RWPE1 (cell line): ENCODE measurements at regions not wholly inside any gene's neighbourhood (a gene's known extent, or its start where the extent isn't known, plus 50 kb on each side); places are given as distances from the start of the nearest gene placed in this dataset.

Source experiments
- CTCF ChIA-PET: fragments of 350-600 bp; sonication (Branson Sonifier 250); formaldehyde crosslinking; extraction: SDS; loops from one replicate; lab custom pipeline; 2021; lab: Yijun Ruan, JAX
- POLR2A ChIA-PET: fragments of 400-600 bp; formaldehyde crosslinking; extraction: SDS; loops from one replicate; lab custom pipeline; 2020; ENCODE audit warnings: antibody characterized with exemption; ENCODE audit not compliant: low non-redundant PET; lab: Yijun Ruan, JAX
- DNase-seq: peaks from one replicate; pipeline ENCODE4 v3.0.0; 2012; ENCODE audit warnings: low spot score
- H3K27ac ChIP-seq: fragments of 450-650 bp; 2 replicates; pipeline ENCODE4 v1.5.1; 2017
- TF ChIP-seq, protein P1 (sequence below): fragments of 450-650 bp; conservative IDR thresholded peaks from 2 replicates; pipeline ENCODE4 v1.5.1; 2017; ENCODE audit warnings: low read depth, mild to moderate bottlenecking

DNA sequence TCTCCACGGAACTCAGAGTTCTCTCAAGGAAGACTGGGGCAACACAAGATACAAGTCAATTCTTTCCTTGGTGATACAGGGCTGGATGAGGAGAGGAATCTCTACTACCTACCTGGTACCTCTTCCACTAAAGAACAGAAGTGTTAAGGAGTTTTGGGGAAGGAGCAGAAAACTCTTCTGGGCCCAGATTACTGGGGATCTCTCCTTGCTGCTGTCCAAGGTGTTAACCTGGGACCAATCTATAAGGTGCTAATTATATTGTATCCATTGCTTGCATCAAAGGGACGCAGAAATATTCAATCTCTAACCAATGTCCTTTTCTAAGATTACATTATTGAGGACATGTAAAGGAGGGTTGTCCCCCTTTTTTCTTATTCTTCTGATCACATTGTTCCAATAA, 1102.5 kb downstream of the AMY1C start:
- ChIA-PET CTCF (no interaction called here), POLR2A (no interaction called here)
- no peak overlapping the region for H3K27ac ChIP-seq
- DNase-seq, result no peak
- TF ChIP-seq, protein P1, sequence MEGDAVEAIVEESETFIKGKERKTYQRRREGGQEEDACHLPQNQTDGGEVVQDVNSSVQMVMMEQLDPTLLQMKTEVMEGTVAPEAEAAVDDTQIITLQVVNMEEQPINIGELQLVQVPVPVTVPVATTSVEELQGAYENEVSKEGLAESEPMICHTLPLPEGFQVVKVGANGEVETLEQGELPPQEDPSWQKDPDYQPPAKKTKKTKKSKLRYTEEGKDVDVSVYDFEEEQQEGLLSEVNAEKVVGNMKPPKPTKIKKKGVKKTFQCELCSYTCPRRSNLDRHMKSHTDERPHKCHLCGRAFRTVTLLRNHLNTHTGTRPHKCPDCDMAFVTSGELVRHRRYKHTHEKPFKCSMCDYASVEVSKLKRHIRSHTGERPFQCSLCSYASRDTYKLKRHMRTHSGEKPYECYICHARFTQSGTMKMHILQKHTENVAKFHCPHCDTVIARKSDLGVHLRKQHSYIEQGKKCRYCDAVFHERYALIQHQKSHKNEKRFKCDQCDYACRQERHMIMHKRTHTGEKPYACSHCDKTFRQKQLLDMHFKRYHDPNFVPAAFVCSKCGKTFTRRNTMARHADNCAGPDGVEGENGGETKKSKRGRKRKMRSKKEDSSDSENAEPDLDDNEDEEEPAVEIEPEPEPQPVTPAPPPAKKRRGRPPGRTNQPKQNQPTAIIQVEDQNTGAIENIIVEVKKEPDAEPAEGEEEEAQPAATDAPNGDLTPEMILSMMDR, result no peak

DNA sequence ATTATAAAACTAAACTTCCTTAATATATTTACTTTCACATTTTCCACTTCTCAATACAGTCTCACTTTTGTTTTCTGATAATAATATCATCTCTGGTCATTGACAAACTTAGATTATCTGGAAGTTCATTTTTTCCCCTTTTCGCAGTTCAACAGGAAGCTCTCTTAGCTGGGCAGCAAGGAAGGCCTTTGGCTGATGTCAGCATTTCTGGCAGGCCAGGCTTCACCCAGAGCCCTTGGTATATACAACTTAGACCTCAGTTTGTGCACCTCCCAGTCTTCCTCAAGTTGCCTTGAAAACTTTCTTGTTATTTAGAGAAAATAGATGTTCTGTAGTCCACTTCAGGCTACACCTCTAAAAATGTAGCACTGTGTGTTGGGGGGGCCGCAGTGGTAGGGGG, 1103.6 kb downstream of the AMY1C start:
- POLR2A ChIA-PET, result no interaction called here
- no peak for DNase-seq
- CTCF ChIA-PET, result no interaction called here
- TF ChIP-seq, protein P1, result no peak
- H3K27ac ChIP-seq, result no peak overlapping the region

DNA sequence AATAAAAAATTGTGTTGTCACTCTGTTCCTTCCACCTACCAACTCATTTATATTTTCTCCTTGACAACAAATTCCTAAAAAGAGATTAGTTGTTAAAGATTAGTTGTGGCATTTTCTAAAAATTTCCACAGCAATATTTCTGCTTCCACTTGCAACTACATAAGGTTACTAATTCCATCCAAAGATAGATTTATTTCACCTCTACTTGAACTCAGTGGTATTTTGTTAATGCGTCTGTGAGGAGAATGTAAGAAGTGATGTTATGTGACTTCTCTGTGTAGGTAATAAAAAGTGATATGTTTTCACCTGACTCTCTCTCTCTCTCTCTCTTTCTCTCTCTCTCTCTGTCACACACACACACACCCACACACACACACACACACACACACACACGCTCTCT, 1104.8 kb downstream of the AMY1C start:
- POLR2A ChIA-PET, result no interaction called here
- no peak overlapping the region for H3K27ac ChIP-seq
- TF ChIP-seq, protein P1, result no peak
- CTCF ChIA-PET, result no interaction called here
- DNase-seq, result no peak

DNA sequence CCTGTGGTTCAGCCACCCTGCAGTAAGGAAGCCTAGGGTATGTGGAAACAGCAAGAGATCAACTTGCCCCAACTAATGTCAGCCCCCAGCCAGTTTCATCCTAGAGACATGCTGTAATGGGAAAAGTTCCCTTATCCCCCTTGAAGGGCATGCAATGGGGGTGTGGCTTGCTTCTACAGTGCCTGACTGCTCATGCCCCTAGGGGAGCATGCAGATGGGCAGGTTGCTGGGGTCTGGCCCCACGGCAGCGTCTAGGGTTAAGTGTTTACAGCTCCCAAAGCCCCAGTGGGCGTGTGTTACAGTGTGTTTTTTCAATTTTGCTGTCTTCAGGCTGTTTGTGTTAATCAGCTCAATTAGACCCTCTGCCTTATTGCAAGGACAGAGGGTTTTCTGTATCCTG, 1105.9 kb downstream of the AMY1C start:
- ChIA-PET CTCF (no interaction called here), POLR2A (no interaction called here)
- TF ChIP-seq, protein P1, result no peak
- no peak overlapping the region for H3K27ac ChIP-seq
- DNase-seq, result no peak

DNA sequence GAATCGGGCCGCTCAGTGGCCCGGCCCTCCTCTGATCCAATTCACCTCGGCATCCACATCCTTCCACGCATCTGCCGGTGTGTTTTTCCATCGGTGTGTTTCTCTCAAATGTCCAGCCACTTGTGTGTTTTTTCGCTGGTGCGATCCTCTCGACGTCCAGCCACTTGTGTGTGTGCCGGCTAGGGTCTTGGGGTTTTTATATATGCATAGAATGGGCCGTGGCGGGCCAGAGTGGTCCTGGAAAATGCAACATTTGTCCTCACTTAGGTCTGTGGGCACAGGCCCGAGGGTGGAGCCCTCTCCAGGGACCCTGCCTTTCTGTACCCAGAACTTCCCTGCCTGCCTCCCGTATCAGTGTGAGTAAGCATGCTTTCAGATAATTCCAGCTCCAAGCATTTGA, 1106.4 kb downstream of the AMY1C start:
- POLR2A ChIA-PET, result no interaction called here
- CTCF ChIA-PET, result no interaction called here
- H3K27ac ChIP-seq, result no peak overlapping the region
- TF ChIP-seq, protein P1, result no peak
- no peak for DNase-seq

DNA sequence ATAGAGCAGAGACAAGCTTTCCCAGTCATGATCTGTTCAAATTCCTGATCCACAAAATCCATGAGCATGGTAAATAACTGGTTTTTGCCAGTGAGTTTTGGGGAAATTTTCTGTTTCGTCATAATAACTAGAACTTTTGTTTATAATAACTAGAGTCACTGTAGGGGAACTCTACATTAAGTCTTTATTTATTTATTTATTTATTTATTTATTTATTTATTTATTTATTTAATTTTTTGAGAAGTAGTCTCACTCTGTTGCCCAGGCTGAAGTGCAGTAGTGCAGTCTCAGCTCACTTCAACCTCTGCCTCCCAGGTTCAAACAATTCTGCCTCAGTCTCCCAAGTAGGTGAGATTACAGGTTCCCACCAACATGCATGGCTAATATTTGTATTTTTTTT, 1106.8 kb downstream of the AMY1C start:
- CTCF ChIA-PET, result no interaction called here
- H3K27ac ChIP-seq, result no peak overlapping the region
- no peak for DNase-seq
- POLR2A ChIA-PET, result no interaction called here
- TF ChIP-seq, protein P1, result no peak

DNA sequence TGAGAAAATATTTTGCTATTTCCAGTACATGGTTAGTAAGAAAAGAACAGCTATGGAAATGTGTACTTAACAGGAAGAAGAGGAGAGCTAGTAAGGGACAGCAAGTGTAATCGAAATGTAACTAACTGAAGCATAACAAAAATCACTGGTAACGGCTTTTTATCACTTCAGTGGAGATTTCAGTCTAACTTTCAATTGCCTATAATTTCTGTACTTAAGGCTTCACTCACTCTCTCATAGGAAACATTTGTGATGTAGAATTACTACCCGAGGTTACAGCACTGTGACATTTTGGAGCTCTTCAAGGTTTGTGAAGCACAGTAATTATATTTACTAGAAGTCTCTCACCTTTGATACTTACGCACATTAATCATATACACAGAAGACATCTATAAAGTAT, 1119.1 kb downstream of the AMY1C start:
- ChIA-PET CTCF (no interaction called here), POLR2A (no interaction called here)
- TF ChIP-seq, protein P1, result no peak

More for the DNA sequence above, 1119.1 kb downstream of the AMY1C start:
- no peak overlapping the region for H3K27ac ChIP-seq
- no peak for DNase-seq
